ENCODE measurements at regions not wholly inside any gene's neighbourhood (a gene's known extent, or its start where the extent isn't known, plus 50 kb on each side); places are given as distances from the start of the nearest gene placed in this dataset.

GRCh38 chr3:176896165-176896564, 301.1 kb downstream of the TBL1XR1 start:
- no peak overlapping the region for H3K27ac Mint-ChIP-seq
- H3K27me3 Mint-ChIP-seq (ENCODE audit: low read depth in 3 of 3), result peaks cover 0 to 2% (median 0%) of the 10 kb centered on the region in 3 donors
- TF ChIP-seq, protein P1, sequence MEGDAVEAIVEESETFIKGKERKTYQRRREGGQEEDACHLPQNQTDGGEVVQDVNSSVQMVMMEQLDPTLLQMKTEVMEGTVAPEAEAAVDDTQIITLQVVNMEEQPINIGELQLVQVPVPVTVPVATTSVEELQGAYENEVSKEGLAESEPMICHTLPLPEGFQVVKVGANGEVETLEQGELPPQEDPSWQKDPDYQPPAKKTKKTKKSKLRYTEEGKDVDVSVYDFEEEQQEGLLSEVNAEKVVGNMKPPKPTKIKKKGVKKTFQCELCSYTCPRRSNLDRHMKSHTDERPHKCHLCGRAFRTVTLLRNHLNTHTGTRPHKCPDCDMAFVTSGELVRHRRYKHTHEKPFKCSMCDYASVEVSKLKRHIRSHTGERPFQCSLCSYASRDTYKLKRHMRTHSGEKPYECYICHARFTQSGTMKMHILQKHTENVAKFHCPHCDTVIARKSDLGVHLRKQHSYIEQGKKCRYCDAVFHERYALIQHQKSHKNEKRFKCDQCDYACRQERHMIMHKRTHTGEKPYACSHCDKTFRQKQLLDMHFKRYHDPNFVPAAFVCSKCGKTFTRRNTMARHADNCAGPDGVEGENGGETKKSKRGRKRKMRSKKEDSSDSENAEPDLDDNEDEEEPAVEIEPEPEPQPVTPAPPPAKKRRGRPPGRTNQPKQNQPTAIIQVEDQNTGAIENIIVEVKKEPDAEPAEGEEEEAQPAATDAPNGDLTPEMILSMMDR (IDR thresholded peaks at IDR 0.05), result no peak
- H3K4me1 Mint-ChIP-seq, result no peaks in the 10 kb centered on the region
- peaks cover 9 to 23% (median 16%) of the 10 kb centered on the region in 7 donors for H3K9me3 Mint-ChIP-seq
- no peak overlapping the region for H3K27ac ChIP-seq (ENCODE audit: low read depth in 1 of 2, low read length in 2 of 2)
- no peaks in the 10 kb centered on the region for H3K36me3 ChIP-seq (replicated peaks in 1 of 2; ENCODE audit: control insufficient read depth in 1 of 2, insufficient read depth in 2 of 2, low read length in 2 of 2)
- H3K9me3 ChIP-seq (replicated peaks in 1 of 2; ENCODE audit: control insufficient read depth in 1 of 2, insufficient read depth in 1 of 2, low read length in 2 of 2), result peaks cover 0 to 7% of the 10 kb centered on the region in 2 donors
- no peak overlapping the region for H3K4me2 ChIP-seq (replicated peaks; ENCODE audit: extremely low read depth, low read length, poor library complexity, severe bottlenecking)
- no peak overlapping the region for H3K4me3 Mint-ChIP-seq
- H3K27me3 ChIP-seq (ENCODE audit: control insufficient read depth in 2 of 2, insufficient read depth in 2 of 2, low read length in 2 of 2), result no peaks in the 10 kb centered on the region
- no peak overlapping the region for H3K9ac ChIP-seq (ENCODE audit: insufficient read depth, low read length, poor library complexity, severe bottlenecking)
- H3K79me2 ChIP-seq (ENCODE audit: insufficient read depth, low read length), result no peaks in the 10 kb centered on the region
- H2AFZ ChIP-seq (ENCODE audit: insufficient read depth, low read depth, low read length, poor library complexity, severe bottlenecking), result no peak overlapping the region
- H3K36me3 Mint-ChIP-seq, result no peaks in the 10 kb centered on the region
- no peak for DNase-seq
- H3K4me3 ChIP-seq (replicated peaks in 1 of 3; ENCODE audit: low read depth in 2 of 3, low read length in 3 of 3), result no peak overlapping the region
- intact Hi-C loops (cut with micrococcal nuclease), result no loop called here
- H3K4me1 ChIP-seq (ENCODE audit: control insufficient read depth in 1 of 2, insufficient read depth in 2 of 2, low read length in 2 of 2), result no peaks in the 10 kb centered on the region
- H4K20me1 ChIP-seq (ENCODE audit: insufficient read depth, low read length), result no peaks in the 10 kb centered on the region
- 100% methylated on average over 3 of the region's 3 CpGs for WGBS (ENCODE audit: insufficient coverage)

DNA sequence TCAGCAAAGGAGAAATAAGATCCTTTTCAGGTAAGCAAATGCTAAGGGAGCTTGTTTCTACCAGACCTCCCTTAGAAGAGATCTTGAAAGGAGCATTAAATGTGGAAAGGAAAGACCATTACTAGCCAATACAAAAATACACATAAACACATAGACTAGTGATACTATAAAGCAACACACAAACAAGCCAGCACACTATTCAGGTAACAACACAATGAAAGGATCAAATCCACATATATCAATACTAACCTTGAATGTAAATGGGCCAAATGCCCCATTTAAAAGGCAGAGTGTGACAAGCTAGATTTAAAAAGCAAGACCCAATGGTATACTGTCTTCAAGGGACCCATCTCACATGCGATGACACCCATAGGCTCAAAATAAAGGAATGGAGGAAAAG, 317.6 kb downstream of the TBL1XR1 start:
- H3K27ac Mint-ChIP-seq, result no peak overlapping the region
- no peaks in the 10 kb centered on the region for H3K36me3 ChIP-seq (replicated peaks in 1 of 2; ENCODE audit: control insufficient read depth in 1 of 2, insufficient read depth in 2 of 2, low read length in 2 of 2)
- H3K4me1 ChIP-seq (ENCODE audit: control insufficient read depth in 1 of 2, insufficient read depth in 2 of 2, low read length in 2 of 2), result no peaks in the 10 kb centered on the region
- DNase-seq, result no peak
- no peak overlapping the region for H3K4me3 ChIP-seq (replicated peaks in 1 of 3; ENCODE audit: low read depth in 2 of 3, low read length in 3 of 3)
- H3K27me3 ChIP-seq (ENCODE audit: control insufficient read depth in 2 of 2, insufficient read depth in 2 of 2, low read length in 2 of 2), result no peaks in the 10 kb centered on the region
- WGBS (ENCODE audit: insufficient coverage), result 100% methylated on average over 1 of the region's 1 CpG
- H3K9me3 ChIP-seq (replicated peaks in 1 of 2; ENCODE audit: control insufficient read depth in 1 of 2, insufficient read depth in 1 of 2, low read length in 2 of 2), result peaks cover 5 to 18% of the 10 kb centered on the region in 2 donors
- no peak overlapping the region for H2AFZ ChIP-seq (ENCODE audit: insufficient read depth, low read depth, low read length, poor library complexity, severe bottlenecking)
- H3K9ac ChIP-seq (ENCODE audit: insufficient read depth, low read length, poor library complexity, severe bottlenecking), result no peak overlapping the region
- no peaks in the 10 kb centered on the region for H4K20me1 ChIP-seq (ENCODE audit: insufficient read depth, low read length)
- H3K4me2 ChIP-seq (replicated peaks; ENCODE audit: extremely low read depth, low read length, poor library complexity, severe bottlenecking), result no peak overlapping the region
- H3K4me3 Mint-ChIP-seq, result no peak overlapping the region
- peaks cover 9 to 31% (median 17%) of the 10 kb centered on the region in 7 donors for H3K9me3 Mint-ChIP-seq
- peaks cover 0 to 2% (median 0%) of the 10 kb centered on the region in 3 donors for H3K27me3 Mint-ChIP-seq (ENCODE audit: low read depth in 3 of 3)
- H3K79me2 ChIP-seq (ENCODE audit: insufficient read depth, low read length), result no peaks in the 10 kb centered on the region
- TF ChIP-seq, protein P1 (IDR thresholded peaks at IDR 0.05), result no peak
- H3K27ac ChIP-seq (ENCODE audit: low read depth in 1 of 2, low read length in 2 of 2), result no peak overlapping the region
- intact Hi-C loops (cut with micrococcal nuclease), result loop anchor here in 1 of 2 donors (10.0 kb wide), 1 partner anchor 1505 kb away; no protein-coding TSS in a partner anchor
- H3K4me1 Mint-ChIP-seq, result no peaks in the 10 kb centered on the region
- H3K36me3 Mint-ChIP-seq, result no peaks in the 10 kb centered on the region
